T47D (cell line): ENCODE measurements at regions not wholly inside any gene's neighbourhood (a gene's known extent, or its start where the extent isn't known, plus 50 kb on each side); places are given as distances from the start of the nearest gene placed in this dataset.
A peak's percentile ranks its signal among the peaks of the same experiment; 100 is the strongest.

Source experiments
- DNase-seq, 2 experiments: peaks; one replicate each; pipeline versions ENCODE4 v3.0.0 to v3.0.0-alpha.2; 2011 to 2012; ENCODE audit warnings: low read depth in 1 of 2, low spot score in 1 of 2
- JUND ChIP-seq: IDR thresholded peaks from 2 replicates; pipeline ENCODE4 v1.6.1; 2012; ENCODE audit warnings: low read depth
- in situ Hi-C: cut with HindIII; loops from 2 replicates; pipeline ENCODE4 v1.10.0; 2016; ENCODE audit warnings: low sequenced_read_pairs, low pct_unique_long_range_greater_than_20kb

- DNase-seq = no peak
- in situ Hi-C loops = no loop called here
- no peak for TF ChIP-seq JUND
Measured at GRCh38 chr4:65868096-65868824, 198.0 kb upstream of the EPHA5 start.

DNA sequence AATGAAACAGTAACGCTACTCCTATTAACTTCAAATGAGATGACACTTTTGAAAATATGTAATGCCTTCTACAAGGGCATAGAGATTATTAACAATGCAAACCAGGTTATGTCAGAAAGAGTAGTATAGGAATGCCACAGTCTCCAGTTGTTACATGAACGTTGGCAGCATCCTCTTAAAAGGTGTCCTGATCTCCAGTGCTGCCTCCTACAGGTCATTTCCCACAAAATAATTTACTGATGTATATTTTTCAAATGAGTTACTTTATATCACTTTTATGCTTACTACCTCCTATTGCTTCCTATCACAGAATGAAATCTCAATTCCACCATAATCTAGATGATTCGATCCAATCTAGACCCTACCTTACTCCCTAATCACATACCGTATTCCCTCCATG is 195.2 kb upstream of the EPHA5 start:
- no peak for TF ChIP-seq JUND
- in situ Hi-C loops = no loop called here
- peak in 1 of 2 experiments; percentile 38 for DNase-seq

- in situ Hi-C loops = no loop called here
- no peak for TF ChIP-seq JUND
- DNase-seq = no peak
Measured at GRCh38 chr4:65861993-65862392, 191.7 kb upstream of the EPHA5 start.

DNA sequence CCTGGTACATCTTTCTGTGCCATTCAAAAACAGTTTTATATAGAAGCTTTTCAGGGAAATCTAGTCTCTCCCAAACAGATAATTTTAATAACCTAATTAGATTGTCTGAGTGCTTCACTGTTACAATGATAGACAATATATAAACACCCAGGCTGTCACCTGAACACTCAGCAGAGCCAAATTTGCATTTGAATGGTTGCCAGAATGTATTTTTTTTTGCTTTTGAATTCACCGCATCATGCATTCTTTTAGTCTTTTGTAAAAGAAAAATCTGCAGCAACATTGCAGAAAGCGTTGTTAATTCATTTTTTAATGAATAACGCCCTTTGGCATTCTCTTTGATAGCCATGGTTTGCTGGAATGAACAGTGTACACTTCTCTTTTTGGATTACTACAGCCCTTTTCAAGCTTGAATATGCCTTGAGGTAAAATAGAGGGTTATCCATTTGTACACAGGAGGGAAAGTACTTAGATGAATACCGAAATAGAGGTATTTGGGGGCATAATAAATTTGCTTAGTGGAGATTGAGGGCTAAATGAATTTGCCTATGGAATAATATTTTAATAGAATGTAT is 175.0 kb upstream of the EPHA5 start:
- DNase-seq = no peak
- in situ Hi-C loops = no loop called here
- no peak for TF ChIP-seq JUND

DNA sequence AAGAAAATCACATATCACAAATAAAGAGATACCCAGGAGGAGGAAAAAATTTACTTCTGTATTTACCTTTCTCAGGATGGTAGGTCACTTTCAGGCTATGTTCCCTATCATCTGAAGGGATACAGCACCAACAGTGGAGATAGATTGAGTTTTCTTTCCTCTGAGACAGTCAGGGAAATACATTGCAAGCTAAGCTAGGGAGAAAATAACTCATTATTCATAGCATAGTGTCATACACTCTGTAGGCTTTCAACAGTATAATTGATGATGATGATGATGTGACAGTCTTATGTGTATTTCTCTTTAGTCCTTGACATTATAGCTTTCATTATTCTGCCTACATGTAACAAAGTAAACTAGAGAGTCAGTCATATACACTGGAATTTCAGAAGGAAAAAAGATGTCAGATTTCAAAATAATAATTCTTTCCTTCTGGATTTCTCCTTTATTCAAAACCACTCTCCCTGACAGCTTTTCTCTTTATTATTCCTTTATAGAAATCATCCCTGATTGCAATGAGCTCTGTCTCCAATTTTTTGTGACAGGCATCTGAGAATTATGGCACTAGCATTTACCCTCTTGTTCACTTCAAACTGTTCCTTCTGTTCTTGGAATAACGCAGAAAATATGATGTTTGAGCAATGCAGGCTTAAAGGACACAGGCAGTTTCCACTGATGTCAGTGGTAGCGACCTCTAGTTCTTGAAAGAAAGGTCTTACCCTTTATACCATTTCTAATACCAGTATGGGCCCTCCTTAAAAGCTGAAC is 169.1 kb upstream of the EPHA5 start:
- no peak for DNase-seq
- TF ChIP-seq JUND = no peak
- in situ Hi-C loops = no loop called here

GRCh38 chr4:65834707-65835106 is 164.4 kb upstream of the EPHA5 start:
- no peak for DNase-seq
- in situ Hi-C loops = no loop called here
- no peak for TF ChIP-seq JUND

DNA sequence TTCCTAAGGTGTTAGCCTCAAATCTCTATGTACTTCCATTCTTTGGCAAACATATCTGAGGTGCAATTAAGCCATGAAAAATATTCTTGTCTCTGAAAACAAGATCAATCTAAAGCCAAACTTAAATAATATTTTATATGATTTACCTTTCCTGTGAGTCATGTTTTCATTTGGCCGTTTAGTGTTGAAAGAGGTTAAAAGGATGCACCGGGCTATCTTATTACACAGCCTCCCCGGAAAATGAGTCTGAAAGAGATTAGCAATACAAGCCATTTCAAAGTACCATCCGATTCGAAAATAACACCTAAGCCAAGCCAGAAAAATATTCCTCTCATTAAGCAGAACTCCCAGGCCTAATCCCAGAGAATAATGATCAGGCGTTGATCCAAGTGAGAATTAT is 161.5 kb upstream of the EPHA5 start:
- no peak for DNase-seq
- no peak for TF ChIP-seq JUND
- in situ Hi-C loops = no loop called here

GRCh38 chr4:65825116-65825753 is 154.9 kb upstream of the EPHA5 start:
- in situ Hi-C loops = no loop called here
- DNase-seq = no peak
- no peak for TF ChIP-seq JUND

DNA sequence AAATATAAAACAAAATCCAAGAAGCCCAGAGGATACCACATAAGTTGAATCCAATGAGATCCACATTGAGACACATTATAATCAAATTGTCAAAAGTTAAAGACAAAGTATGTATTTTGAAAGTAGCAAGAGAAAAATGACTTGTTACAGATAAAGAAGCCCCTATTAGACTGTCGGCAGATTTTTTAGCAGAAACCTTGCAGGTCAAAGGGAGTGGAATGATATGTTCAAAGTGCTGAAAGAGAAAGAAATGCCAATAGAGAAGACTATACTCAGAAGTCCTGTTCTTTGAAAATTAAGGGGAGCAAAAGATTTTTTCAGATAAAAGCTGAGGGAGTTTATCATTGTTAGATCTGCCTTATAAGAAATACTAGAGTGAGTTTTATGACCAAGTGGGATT is 148.9 kb upstream of the EPHA5 start:
- in situ Hi-C loops = no loop called here
- no peak for TF ChIP-seq JUND

GRCh38 chr4:65805936-65806335 is 135.6 kb upstream of the EPHA5 start:
- no peak for TF ChIP-seq JUND
- no peak for DNase-seq
- in situ Hi-C loops = no loop called here

More for the DNA sequence above, 148.9 kb upstream of the EPHA5 start:
- no peak for DNase-seq

DNA sequence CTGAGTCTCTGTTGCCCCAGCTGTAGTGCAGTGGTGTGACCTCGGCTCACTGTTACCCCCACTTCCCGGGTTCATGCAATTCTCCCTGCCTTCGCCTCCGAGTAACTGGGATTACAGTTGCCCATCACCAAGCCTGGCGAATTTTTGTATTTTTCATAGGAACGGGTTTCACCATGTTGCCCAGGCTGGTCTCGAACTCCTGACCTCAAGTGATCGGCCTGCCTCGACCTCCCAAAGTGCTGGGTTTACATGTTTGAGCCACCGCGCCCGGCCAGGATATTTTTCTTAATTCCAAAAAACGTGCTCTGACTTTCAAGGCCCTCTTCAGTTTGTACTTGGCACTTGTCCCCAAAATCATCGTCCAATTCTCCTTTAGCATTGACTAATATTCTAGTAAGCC is 129.2 kb upstream of the EPHA5 start:
- no peak for TF ChIP-seq JUND
- in situ Hi-C loops = no loop called here
- DNase-seq = no peak

GRCh38 chr4:65798498-65799127 is 128.3 kb upstream of the EPHA5 start:
- in situ Hi-C loops = no loop called here
- TF ChIP-seq JUND = no peak
- DNase-seq = peak in 1 of 2 experiments; percentile 6

DNA sequence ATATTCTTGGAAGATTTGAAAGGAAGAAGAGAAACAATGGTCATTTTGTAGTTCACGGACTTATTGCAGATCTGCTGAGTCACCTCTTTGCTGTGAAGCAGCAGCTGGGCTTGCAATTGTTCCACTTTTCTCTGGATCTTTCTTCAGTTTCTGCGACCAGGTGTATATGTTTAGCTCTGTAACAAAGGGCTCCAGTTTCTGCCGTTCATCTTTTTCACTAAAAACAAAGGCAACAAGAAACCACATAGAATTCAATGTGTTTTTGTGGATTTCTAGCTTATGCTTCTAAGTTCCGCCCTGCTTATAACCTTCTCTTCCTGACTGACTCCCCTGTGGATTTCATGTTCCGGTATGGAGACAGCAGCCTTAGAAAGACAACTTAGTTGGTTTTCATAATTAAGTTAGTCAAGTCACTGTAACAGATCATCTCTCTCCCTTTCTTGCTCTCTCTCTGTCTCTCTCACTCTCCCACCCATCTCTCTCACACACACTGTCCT is 121.6 kb upstream of the EPHA5 start:
- DNase-seq = peak in 1 of 2 experiments; percentile 6
- in situ Hi-C loops = no loop called here
- no peak for TF ChIP-seq JUND
